ENCODE measurements at regions not wholly inside any gene's neighbourhood (a gene's known extent, or its start where the extent isn't known, plus 50 kb on each side); places are given as distances from the start of the nearest gene placed in this dataset.

- no peak for DNase-seq
These were observed 125.4 kb downstream of the SLC38A6 start for GRCh38 chr14:61106271-61106958.

- DNase-seq, result no peak
These were observed 123.3 kb downstream of the SLC38A6 start for GRCh38 chr14:61104358-61104757.

- DNase-seq, result no peak
These were observed 122.7 kb downstream of the SLC38A6 start for GRCh38 chr14:61103541-61104339.

GRCh38 chr14:61102549-61103466 is 121.8 kb downstream of the SLC38A6 start:
- no peak for DNase-seq
